ENCODE measurements at regions not wholly inside any gene's neighbourhood (a gene's known extent, or its start where the extent isn't known, plus 50 kb on each side); places are given as distances from the start of the nearest gene placed in this dataset.

- no peaks in the 10 kb centered on the region for H3F3A ChIP-seq (ENCODE audit: control insufficient read depth, insufficient read depth)
- H3K9me3 ChIP-seq (ENCODE audit: control insufficient read depth, insufficient read depth, low read length): no peaks in the 10 kb centered on the region
- no peaks in the 10 kb centered on the region for H3K27me3 ChIP-seq (ENCODE audit: control insufficient read depth, low read length)
- no peaks in the 10 kb centered on the region for H3K36me3 ChIP-seq (ENCODE audit: control insufficient read depth, low read length)
- H3K79me2 ChIP-seq (ENCODE audit: control insufficient read depth, low read length): no peaks in the 10 kb centered on the region
- TF ChIP-seq EZH2phosphoT487 (IDR thresholded peaks at IDR 0.05; ENCODE audit: borderline replicate concordance, low read length): no peak
- TF ChIP-seq, protein P1, sequence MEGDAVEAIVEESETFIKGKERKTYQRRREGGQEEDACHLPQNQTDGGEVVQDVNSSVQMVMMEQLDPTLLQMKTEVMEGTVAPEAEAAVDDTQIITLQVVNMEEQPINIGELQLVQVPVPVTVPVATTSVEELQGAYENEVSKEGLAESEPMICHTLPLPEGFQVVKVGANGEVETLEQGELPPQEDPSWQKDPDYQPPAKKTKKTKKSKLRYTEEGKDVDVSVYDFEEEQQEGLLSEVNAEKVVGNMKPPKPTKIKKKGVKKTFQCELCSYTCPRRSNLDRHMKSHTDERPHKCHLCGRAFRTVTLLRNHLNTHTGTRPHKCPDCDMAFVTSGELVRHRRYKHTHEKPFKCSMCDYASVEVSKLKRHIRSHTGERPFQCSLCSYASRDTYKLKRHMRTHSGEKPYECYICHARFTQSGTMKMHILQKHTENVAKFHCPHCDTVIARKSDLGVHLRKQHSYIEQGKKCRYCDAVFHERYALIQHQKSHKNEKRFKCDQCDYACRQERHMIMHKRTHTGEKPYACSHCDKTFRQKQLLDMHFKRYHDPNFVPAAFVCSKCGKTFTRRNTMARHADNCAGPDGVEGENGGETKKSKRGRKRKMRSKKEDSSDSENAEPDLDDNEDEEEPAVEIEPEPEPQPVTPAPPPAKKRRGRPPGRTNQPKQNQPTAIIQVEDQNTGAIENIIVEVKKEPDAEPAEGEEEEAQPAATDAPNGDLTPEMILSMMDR (IDR thresholded peaks at IDR 0.05; ENCODE audit: low read depth, low read length, poor library complexity, severe bottlenecking): no peak
- H3K4me2 ChIP-seq (ENCODE audit: low read length): no peak overlapping the region
- no peaks in the 10 kb centered on the region for H3K4me1 ChIP-seq (ENCODE audit: control insufficient read depth, low read length)
- H4K20me1 ChIP-seq (ENCODE audit: control insufficient read depth, insufficient read depth, low read depth, low read length): no peaks in the 10 kb centered on the region
- H3K27ac ChIP-seq (ENCODE audit: low read depth, low read length): no peak overlapping the region
- H3K9me2 ChIP-seq (replicated peaks; ENCODE audit: control insufficient read depth, low read length): no peaks in the 10 kb centered on the region
- H3K4me3 ChIP-seq (ENCODE audit: low read length): no peak overlapping the region
These were observed 58.8 kb downstream of the PPP4R3C start for GRCh38 chrX:27404366-27404765.

DNA sequence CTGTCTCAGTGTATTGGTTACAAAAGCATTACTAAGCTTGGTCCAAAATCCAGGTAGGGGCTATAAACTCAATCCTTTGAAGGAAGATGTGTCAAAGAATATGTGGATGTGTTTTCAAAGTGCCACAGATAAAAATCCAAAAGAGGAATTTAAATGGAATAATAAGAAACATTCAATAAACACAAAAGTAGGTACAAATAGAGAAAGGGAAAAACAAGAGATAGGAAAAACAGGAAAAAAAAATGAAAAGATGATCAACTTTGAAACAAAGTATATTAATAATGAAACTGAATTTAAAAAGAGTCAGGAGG is 64.0 kb downstream of the PPP4R3C start:
- Histone ChIP-seq H3K9me3 (ENCODE audit: control insufficient read depth, insufficient read depth, low read length) (no peaks in the 10 kb centered on the region), H3K36me3 (ENCODE audit: control insufficient read depth, low read length) (no peaks in the 10 kb centered on the region), H3F3A (ENCODE audit: control insufficient read depth, insufficient read depth) (no peaks in the 10 kb centered on the region), H3K79me2 (ENCODE audit: control insufficient read depth, low read length) (no peaks in the 10 kb centered on the region), H4K20me1 (ENCODE audit: control insufficient read depth, insufficient read depth, low read depth, low read length) (no peaks in the 10 kb centered on the region), H3K27me3 (ENCODE audit: control insufficient read depth, low read length) (no peaks in the 10 kb centered on the region), H3K4me3 (ENCODE audit: low read length) (no peak overlapping the region), H3K4me1 (ENCODE audit: control insufficient read depth, low read length) (no peaks in the 10 kb centered on the region), H3K27ac (ENCODE audit: low read depth, low read length) (no peak overlapping the region), H3K4me2 (ENCODE audit: low read length) (no peak overlapping the region), H3K9me2 (replicated peaks; ENCODE audit: control insufficient read depth, low read length) (no peaks in the 10 kb centered on the region)
- TF ChIP-seq EZH2phosphoT487 (IDR thresholded peaks at IDR 0.05; ENCODE audit: borderline replicate concordance, low read length): no peak
- TF ChIP-seq, protein P1 (IDR thresholded peaks at IDR 0.05; ENCODE audit: low read depth, low read length, poor library complexity, severe bottlenecking): no peak

DNA sequence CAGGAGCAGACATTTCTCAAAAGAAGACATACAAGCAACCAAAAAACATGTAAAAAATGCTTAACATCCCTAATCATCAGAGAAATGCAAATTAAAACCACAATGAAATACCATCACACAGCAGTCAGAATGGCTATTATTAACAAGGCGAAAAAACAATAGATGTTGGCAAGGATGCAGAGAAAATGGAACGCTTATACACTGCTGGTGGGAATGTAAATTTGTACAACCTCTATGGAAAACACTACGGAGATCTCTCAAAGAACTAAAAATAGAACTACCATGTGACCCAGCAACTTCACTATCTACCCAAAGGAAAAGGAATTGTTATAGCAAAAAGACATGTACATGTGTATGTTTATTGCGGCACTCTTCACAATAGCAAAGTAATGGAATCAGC is 71.5 kb downstream of the PPP4R3C start:
- Histone ChIP-seq H4K20me1 (ENCODE audit: control insufficient read depth, insufficient read depth, low read depth, low read length) (no peaks in the 10 kb centered on the region), H3K9me2 (replicated peaks; ENCODE audit: control insufficient read depth, low read length) (no peaks in the 10 kb centered on the region), H3K4me3 (ENCODE audit: low read length) (no peak overlapping the region), H3F3A (ENCODE audit: control insufficient read depth, insufficient read depth) (no peaks in the 10 kb centered on the region), H3K27me3 (ENCODE audit: control insufficient read depth, low read length) (no peaks in the 10 kb centered on the region), H3K79me2 (ENCODE audit: control insufficient read depth, low read length) (no peaks in the 10 kb centered on the region), H3K9me3 (ENCODE audit: control insufficient read depth, insufficient read depth, low read length) (no peaks in the 10 kb centered on the region), H3K36me3 (ENCODE audit: control insufficient read depth, low read length) (no peaks in the 10 kb centered on the region), H3K4me2 (ENCODE audit: low read length) (no peak overlapping the region), H3K27ac (ENCODE audit: low read depth, low read length) (no peak overlapping the region), H3K4me1 (ENCODE audit: control insufficient read depth, low read length) (no peaks in the 10 kb centered on the region)
- no peak for TF ChIP-seq EZH2phosphoT487 (IDR thresholded peaks at IDR 0.05; ENCODE audit: borderline replicate concordance, low read length)
- TF ChIP-seq, protein P1 (IDR thresholded peaks at IDR 0.05; ENCODE audit: low read depth, low read length, poor library complexity, severe bottlenecking): no peak

GRCh38 chrX:27381419-27381818 is 81.7 kb downstream of the PPP4R3C start:
- Histone ChIP-seq H4K20me1 (ENCODE audit: control insufficient read depth, insufficient read depth, low read depth, low read length) (no peaks in the 10 kb centered on the region), H3K9me2 (replicated peaks; ENCODE audit: control insufficient read depth, low read length) (no peaks in the 10 kb centered on the region), H3K4me1 (ENCODE audit: control insufficient read depth, low read length) (no peaks in the 10 kb centered on the region), H3K79me2 (ENCODE audit: control insufficient read depth, low read length) (no peaks in the 10 kb centered on the region), H3K27ac (ENCODE audit: low read depth, low read length) (no peak overlapping the region), H3K9me3 (ENCODE audit: control insufficient read depth, insufficient read depth, low read length) (no peaks in the 10 kb centered on the region), H3K4me2 (ENCODE audit: low read length) (no peak overlapping the region), H3K36me3 (ENCODE audit: control insufficient read depth, low read length) (no peaks in the 10 kb centered on the region), H3K27me3 (ENCODE audit: control insufficient read depth, low read length) (no peaks in the 10 kb centered on the region), H3K4me3 (ENCODE audit: low read length) (no peak overlapping the region), H3F3A (ENCODE audit: control insufficient read depth, insufficient read depth) (no peaks in the 10 kb centered on the region)
- TF ChIP-seq, protein P1 (IDR thresholded peaks at IDR 0.05; ENCODE audit: low read depth, low read length, poor library complexity, severe bottlenecking): no peak
- TF ChIP-seq EZH2phosphoT487 (IDR thresholded peaks at IDR 0.05; ENCODE audit: borderline replicate concordance, low read length): no peak
